ENCODE measurements at regions not wholly inside any gene's neighbourhood (a gene's known extent, or its start where the extent isn't known, plus 50 kb on each side); places are given as distances from the start of the nearest gene placed in this dataset.

DNA sequence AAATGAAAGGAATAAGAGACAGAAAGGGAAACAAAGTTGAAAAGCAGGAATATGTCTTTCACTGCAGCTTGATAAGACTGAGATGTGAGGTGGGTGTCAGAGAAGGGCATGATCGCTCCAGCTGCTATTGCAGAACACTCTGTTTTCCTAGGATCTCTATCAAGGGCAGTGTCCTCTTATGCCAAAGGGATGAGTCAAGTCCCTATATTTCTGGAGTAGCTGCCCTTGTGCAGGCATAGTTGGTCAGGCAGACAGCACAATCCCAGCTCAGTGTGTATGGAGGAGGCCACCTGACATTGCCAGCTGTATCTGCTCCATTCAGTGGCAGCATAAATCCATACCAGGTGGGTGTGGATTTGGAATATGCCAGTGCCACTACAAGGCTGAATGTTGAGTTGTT is 101.6 kb downstream of the DAD1 start:
- Histone ChIP-seq H3K14ac (ENCODE audit: insufficient read length) (no peak overlapping the region), H4K5ac (ENCODE audit: insufficient read length, low read depth, low read length) (no peak overlapping the region), H2AFZ (ENCODE audit: low read length) (no peak overlapping the region), H3K79me2 (ENCODE audit: control insufficient read depth in 1 of 2, insufficient read depth in 2 of 2, low read length in 2 of 2) (no peaks in the 10 kb centered on the region), H4K91ac (replicated peaks; ENCODE audit: insufficient read length, low read length) (no peak overlapping the region), H3K4ac (replicated peaks; ENCODE audit: insufficient read length, low read depth, low read length) (no peak overlapping the region), H3K79me1 (ENCODE audit: low read depth, low read length) (no peaks in the 10 kb centered on the region), H3K4me3 (ENCODE audit: extremely low read depth in 1 of 4, insufficient read depth in 2 of 4, low read depth in 3 of 4, low read length in 4 of 4) (no peak overlapping the region), H3K36me3 (ENCODE audit: control insufficient read depth in 2 of 4, insufficient read depth in 4 of 4, low read length in 3 of 4) (no peaks in the 10 kb centered on the region), H3K4me2 (ENCODE audit: insufficient read depth in 1 of 2, low read depth in 2 of 2, low read length in 2 of 2) (no peak overlapping the region), H3K9me3 (ENCODE audit: insufficient read depth in 2 of 2, low read depth in 1 of 2, low read length in 1 of 2) (no peaks in the 10 kb centered on the region), H2BK120ac (replicated peaks; ENCODE audit: low read depth, low read length) (no peak overlapping the region), H3K27me3 (replicated peaks in 1 of 4; ENCODE audit: control insufficient read depth in 3 of 4, extremely low read depth in 1 of 4, insufficient read depth in 3 of 4, low read length in 3 of 4) (no peaks in the 10 kb centered on the region), H2BK5ac (ENCODE audit: low read depth, low read length) (no peak overlapping the region), H4K8ac (ENCODE audit: extremely low read depth, insufficient read depth, low read length) (no peak overlapping the region), H3K56ac (replicated peaks; ENCODE audit: insufficient read length, low read depth, low read length) (no peak overlapping the region), H2BK12ac (ENCODE audit: low read depth, low read length) (no peak overlapping the region), H4K20me1 (replicated peaks in 1 of 2; ENCODE audit: control insufficient read depth in 1 of 2, insufficient read depth in 2 of 2, low read length in 2 of 2) (no peaks in the 10 kb centered on the region), H3K27ac (ENCODE audit: low read depth, low read length) (no peak overlapping the region), H3K4me1 (replicated peaks in 1 of 4; ENCODE audit: control insufficient read depth in 3 of 4, insufficient read depth in 4 of 4, low read length in 3 of 4) (peaks cover 0 to 4% (median 0%) of the 10 kb centered on the region in 4 experiments; a peak in 2 of 7 replicates), H2BK15ac (ENCODE audit: low read length) (no peak overlapping the region), H3K23me2 (ENCODE audit: low read depth, low read length) (no peaks in the 10 kb centered on the region), H2BK20ac (ENCODE audit: low read length) (no peak overlapping the region), H3K9ac (replicated peaks in 1 of 4; ENCODE audit: extremely low read depth in 1 of 4, low read depth in 3 of 4, low read length in 3 of 4) (no peak overlapping the region), H2AK5ac (ENCODE audit: low read depth, low read length) (no peak overlapping the region), H3K18ac (ENCODE audit: extremely low read depth, low read length) (no peak overlapping the region), H3K23ac (ENCODE audit: insufficient read length) (no peak overlapping the region)
- no peak for DNase-seq (ENCODE audit: low read depth in 1 of 2, low spot score in 2 of 2)
- no peak for FAIRE-seq
- POLR2A ChIA-PET (ENCODE audit: partially characterized antibody): no interaction called here
- WGBS, 2 experiments (ENCODE audit: extremely low coverage in 1 of 2, insufficient coverage in 1 of 2, insufficient read length in 1 of 2, insufficient replicate concordance in 2 of 2, low coverage in 1 of 2, low lambda C conversion rate in 2 of 2, missing lambda C conversion rate in 1 of 2): 91% methylated on average over 1 of the region's 1 CpG; no CpG with 5 or more reads in 1 of the 2 experiments
- CTCF ChIA-PET (ENCODE audit: partially characterized antibody): interaction anchor here (0.8 to 3.3 kb wide), 6 partner anchors 10 to 98 kb away, joined by 3 to 13 read pairs (median 3); no protein-coding TSS in a partner anchor
- no peak for TF ChIP-seq JUN (IDR thresholded peaks at IDR 0.05; ENCODE audit: low read depth, low read length)
- TF ChIP-seq, protein P1, sequence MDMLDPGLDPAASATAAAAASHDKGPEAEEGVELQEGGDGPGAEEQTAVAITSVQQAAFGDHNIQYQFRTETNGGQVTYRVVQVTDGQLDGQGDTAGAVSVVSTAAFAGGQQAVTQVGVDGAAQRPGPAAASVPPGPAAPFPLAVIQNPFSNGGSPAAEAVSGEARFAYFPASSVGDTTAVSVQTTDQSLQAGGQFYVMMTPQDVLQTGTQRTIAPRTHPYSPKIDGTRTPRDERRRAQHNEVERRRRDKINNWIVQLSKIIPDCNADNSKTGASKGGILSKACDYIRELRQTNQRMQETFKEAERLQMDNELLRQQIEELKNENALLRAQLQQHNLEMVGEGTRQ (IDR thresholded peaks at IDR 0.05; ENCODE audit: low read length): no peak
- no peak for TF ChIP-seq TAF7 (optimal IDR thresholded peaks at IDR 0.05; ENCODE audit: borderline replicate concordance, low read depth, low read length)
- no peak for TF ChIP-seq TBP (IDR thresholded peaks at IDR 0.05; ENCODE audit: low read depth, low read length)
- TF ChIP-seq SP4 (IDR thresholded peaks at IDR 0.05; ENCODE audit: low read length): no peak
- TF ChIP-seq, protein P2, sequence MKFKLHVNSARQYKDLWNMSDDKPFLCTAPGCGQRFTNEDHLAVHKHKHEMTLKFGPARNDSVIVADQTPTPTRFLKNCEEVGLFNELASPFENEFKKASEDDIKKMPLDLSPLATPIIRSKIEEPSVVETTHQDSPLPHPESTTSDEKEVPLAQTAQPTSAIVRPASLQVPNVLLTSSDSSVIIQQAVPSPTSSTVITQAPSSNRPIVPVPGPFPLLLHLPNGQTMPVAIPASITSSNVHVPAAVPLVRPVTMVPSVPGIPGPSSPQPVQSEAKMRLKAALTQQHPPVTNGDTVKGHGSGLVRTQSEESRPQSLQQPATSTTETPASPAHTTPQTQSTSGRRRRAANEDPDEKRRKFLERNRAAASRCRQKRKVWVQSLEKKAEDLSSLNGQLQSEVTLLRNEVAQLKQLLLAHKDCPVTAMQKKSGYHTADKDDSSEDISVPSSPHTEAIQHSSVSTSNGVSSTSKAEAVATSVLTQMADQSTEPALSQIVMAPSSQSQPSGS (IDR thresholded peaks at IDR 0.05; ENCODE audit: low read length): no peak
- no peak for TF ChIP-seq BACH1 (IDR thresholded peaks at IDR 0.05; ENCODE audit: low read length)
- no peak for TF ChIP-seq CHD1 (IDR thresholded peaks at IDR 0.05; ENCODE audit: low read depth, low read length)
- TF ChIP-seq, protein P3, sequence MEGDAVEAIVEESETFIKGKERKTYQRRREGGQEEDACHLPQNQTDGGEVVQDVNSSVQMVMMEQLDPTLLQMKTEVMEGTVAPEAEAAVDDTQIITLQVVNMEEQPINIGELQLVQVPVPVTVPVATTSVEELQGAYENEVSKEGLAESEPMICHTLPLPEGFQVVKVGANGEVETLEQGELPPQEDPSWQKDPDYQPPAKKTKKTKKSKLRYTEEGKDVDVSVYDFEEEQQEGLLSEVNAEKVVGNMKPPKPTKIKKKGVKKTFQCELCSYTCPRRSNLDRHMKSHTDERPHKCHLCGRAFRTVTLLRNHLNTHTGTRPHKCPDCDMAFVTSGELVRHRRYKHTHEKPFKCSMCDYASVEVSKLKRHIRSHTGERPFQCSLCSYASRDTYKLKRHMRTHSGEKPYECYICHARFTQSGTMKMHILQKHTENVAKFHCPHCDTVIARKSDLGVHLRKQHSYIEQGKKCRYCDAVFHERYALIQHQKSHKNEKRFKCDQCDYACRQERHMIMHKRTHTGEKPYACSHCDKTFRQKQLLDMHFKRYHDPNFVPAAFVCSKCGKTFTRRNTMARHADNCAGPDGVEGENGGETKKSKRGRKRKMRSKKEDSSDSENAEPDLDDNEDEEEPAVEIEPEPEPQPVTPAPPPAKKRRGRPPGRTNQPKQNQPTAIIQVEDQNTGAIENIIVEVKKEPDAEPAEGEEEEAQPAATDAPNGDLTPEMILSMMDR (IDR thresholded peaks at IDR 0.05; ENCODE audit: control extremely low read depth in 1 of 3, insufficient read depth in 1 of 3, low read depth in 1 of 3, low read length in 3 of 3): no peak
